ENCODE measurements at regions not wholly inside any gene's neighbourhood (a gene's known extent, or its start where the extent isn't known, plus 50 kb on each side); places are given as distances from the start of the nearest gene placed in this dataset.

DNA sequence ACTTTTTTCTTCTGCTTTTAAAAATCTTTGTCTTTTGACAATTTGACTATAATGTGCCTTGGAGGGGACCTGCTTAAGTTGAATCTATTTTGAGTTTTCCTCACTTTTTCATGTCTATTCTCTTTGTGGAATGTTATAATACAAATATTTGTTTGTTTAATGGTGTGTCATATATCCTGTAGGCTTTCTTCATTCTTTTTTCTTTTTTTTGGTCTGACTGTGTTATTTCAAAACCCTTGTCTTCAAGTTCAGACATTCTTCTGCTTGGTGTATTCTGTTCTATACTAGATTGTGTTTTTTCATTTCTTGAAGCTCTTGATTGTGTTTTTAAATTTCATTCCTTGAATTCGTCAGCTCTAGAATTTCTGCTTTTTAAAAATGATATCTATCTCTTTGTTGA is 228.2 kb downstream of the STK31 start:
- TF ChIP-seq POLR2A (IDR thresholded peaks at IDR 0.05; ENCODE audit: low read length) (no peak), GATA1 (IDR thresholded peaks at IDR 0.05; ENCODE audit: low read depth, low read length) (no peak)
